Naive thymus-derived CD4-positive, alpha-beta T cell (primary cell): ENCODE measurements at regions not wholly inside any gene's neighbourhood (a gene's known extent, or its start where the extent isn't known, plus 50 kb on each side); places are given as distances from the start of the nearest gene placed in this dataset.

ENCODE experiments used
- ATAC-seq: fragments of 150-1000 bp; cut with Tn5 transposase; 2 replicates; pipeline ENCODE4 v1.10.0; 2021; ENCODE audit warnings: mild to moderate bottlenecking, moderate library complexity
- CTCF ChIA-PET: fragments of 350-600 bp; sonication (Branson Sonifier 250); formaldehyde crosslinking; loops from one replicate; lab custom pipeline; 2021; ENCODE audit warnings: antibody characterized with exemption; lab: Charles Lee
- POLR2A ChIA-PET: fragments of 350-600 bp; sonication (Branson Sonifier 250); formaldehyde crosslinking; loops from one replicate; lab custom pipeline; 2021; ENCODE audit warnings: antibody characterized with exemption, inconsistent platforms; lab: Charles Lee
- DNase-seq, 9 donors: peaks; one replicate each; pipeline versions ENCODE4 v3.0.0 to v3.0.0-alpha.2; 2020 to 2022; ENCODE audit warnings: mixed read lengths in 1 of 9
- H3K27ac ChIP-seq: one replicate; pipeline ENCODE4 v1.7.0; 2013; ENCODE audit warnings: mild to moderate bottlenecking, low read depth, low read length, moderate library complexity
- H3K27me3 ChIP-seq, 2 donors: one replicate each; pipeline ENCODE4 v1.7.0; 2013; ENCODE audit warnings: low read length in 2 of 2, mild to moderate bottlenecking in 2 of 2, moderate library complexity in 2 of 2; ENCODE audit not compliant: control insufficient read depth in 2 of 2, insufficient read depth in 2 of 2
- H3K36me3 ChIP-seq, 3 experiments: 1 replicate in 2 of 3; 2 replicates in 1 of 3; pipeline ENCODE4 v1.7.0; 2013; ENCODE audit warnings: low read length in 3 of 3, mild to moderate bottlenecking in 3 of 3, moderate library complexity in 1 of 3; ENCODE audit not compliant: insufficient read depth in 3 of 3, control insufficient read depth in 2 of 3
- H3K4me1 ChIP-seq, 2 donors: one replicate each; pipeline ENCODE4 v1.7.0; 2013; ENCODE audit warnings: low read length in 2 of 2, mild to moderate bottlenecking in 2 of 2, moderate library complexity in 1 of 2; ENCODE audit not compliant: control insufficient read depth in 2 of 2, insufficient read depth in 2 of 2
- H3K4me3 ChIP-seq: 2 replicates; pipeline ENCODE4 v1.7.0; 2013; ENCODE audit warnings: mild to moderate bottlenecking, low read length
- H3K9me3 ChIP-seq, 3 experiments: 1 replicate in 2 of 3; 2 replicates in 1 of 3; pipeline ENCODE4 v1.7.0; 2013; ENCODE audit warnings: low read length in 3 of 3; ENCODE audit not compliant: control insufficient read depth in 2 of 3
- H3K27ac Mint-ChIP-seq, 9 donors: one replicate each; pipeline ENCODE4 v1.8.0; 2020 to 2022; ENCODE audit warnings: mixed read lengths in 9 of 9, mild to moderate bottlenecking in 8 of 9, moderate library complexity in 5 of 9, inconsistent platforms in 2 of 9
- H3K27me3 Mint-ChIP-seq, 5 donors: one replicate each; pipeline ENCODE4 v1.8.0; 2021 to 2022; ENCODE audit warnings: mixed read lengths in 5 of 5, mild to moderate bottlenecking in 1 of 5
- H3K36me3 Mint-ChIP-seq, 5 donors: one replicate each; pipeline ENCODE4 v1.8.0; 2020 to 2022; ENCODE audit warnings: mixed read lengths in 5 of 5, mild to moderate bottlenecking in 3 of 5, inconsistent platforms in 1 of 5
- H3K4me1 Mint-ChIP-seq, 7 donors: one replicate each; pipeline ENCODE4 v1.8.0; 2020 to 2022; ENCODE audit warnings: mixed read lengths in 7 of 7, mild to moderate bottlenecking in 3 of 7, inconsistent platforms in 1 of 7
- H3K4me3 Mint-ChIP-seq, 10 donors: one replicate each; pipeline ENCODE4 v1.8.0; 2020 to 2022; ENCODE audit warnings: mild to moderate bottlenecking in 10 of 10, mixed read lengths in 10 of 10, moderate library complexity in 6 of 10, inconsistent platforms in 2 of 10
- H3K9me3 Mint-ChIP-seq, 11 donors: one replicate each; pipeline ENCODE4 v1.8.0; 2020 to 2022; ENCODE audit warnings: mixed read lengths in 11 of 11, mild to moderate bottlenecking in 4 of 11, inconsistent platforms in 1 of 11, moderate library complexity in 1 of 11
- intact Hi-C, 2 donors: fragments of 100-400 bp; cut with micrococcal nuclease; formaldehyde crosslinking; loops; one replicate each; pipeline ENCODE4 v1.15.1; 2023

GRCh38 chrX:39152106-39152649, 350.9 kb downstream of the MID1IP1 start:
- intact Hi-C loops = loop anchor here in 1 of 2 donors (10.0 kb wide), 1 partner anchor 487 kb away; no protein-coding TSS in a partner anchor
- no peaks in the 10 kb centered on the region for H3K4me1 ChIP-seq
- no peaks in the 10 kb centered on the region for H3K36me3 Mint-ChIP-seq
- no peak overlapping the region for H3K4me3 Mint-ChIP-seq
- CTCF ChIA-PET = interaction anchor here (0.6 to 1.8 kb wide), 5 partner anchors 12 to 399 kb away, joined by 3 to 9 read pairs (median 3); no protein-coding TSS in a partner anchor
- ATAC-seq (peak; percentile 46), DNase-seq (peak in 3 of 9 donors; percentile 14 to 33 (median 19))
- no peak overlapping the region for H3K27ac Mint-ChIP-seq
- H3K4me1 Mint-ChIP-seq = no peaks in the 10 kb centered on the region
- H3K36me3 ChIP-seq = no peaks in the 10 kb centered on the region
- peaks cover 0 to 2% (median 0%) of the 10 kb centered on the region in 5 donors for H3K27me3 Mint-ChIP-seq
- no peaks in the 10 kb centered on the region for H3K27me3 ChIP-seq
- POLR2A ChIA-PET = no interaction called here
- no peak overlapping the region for H3K27ac ChIP-seq
- H3K9me3 ChIP-seq = no peaks in the 10 kb centered on the region
- peaks cover 0 to 2% (median 0%) of the 10 kb centered on the region in 11 donors for H3K9me3 Mint-ChIP-seq
- H3K4me3 ChIP-seq = no peak overlapping the region

GRCh38 chrX:39156051-39156450, 354.8 kb downstream of the MID1IP1 start:
- H3K9me3 ChIP-seq = no peaks in the 10 kb centered on the region
- H3K4me3 ChIP-seq = no peak overlapping the region
- Mint-ChIP-seq H3K36me3 (no peaks in the 10 kb centered on the region), H3K4me3 (no peak overlapping the region), H3K27me3 (peaks cover 0 to 2% (median 0%) of the 10 kb centered on the region in 5 donors), H3K27ac (no peak overlapping the region), H3K9me3 (peaks cover 0 to 2% (median 0%) of the 10 kb centered on the region in 11 donors), H3K4me1 (peaks cover 0 to 2% (median 0%) of the 10 kb centered on the region in 7 donors)
- no peaks in the 10 kb centered on the region for H3K36me3 ChIP-seq
- no peak for DNase-seq
- H3K27ac ChIP-seq = no peak overlapping the region
- intact Hi-C loops = loop anchor here in 1 of 2 donors (10.0 kb wide), 1 partner anchor 491 kb away; no protein-coding TSS in a partner anchor
- CTCF ChIA-PET = no interaction called here
- no peak for ATAC-seq
- no peaks in the 10 kb centered on the region for H3K27me3 ChIP-seq
- POLR2A ChIA-PET = no interaction called here
- H3K4me1 ChIP-seq = no peaks in the 10 kb centered on the region

- DNase-seq (no peak), ATAC-seq (no peak)
- POLR2A ChIA-PET = no interaction called here
- no peak overlapping the region for H3K27ac Mint-ChIP-seq
- H3K4me1 Mint-ChIP-seq = peaks cover 0 to 6% (median 0%) of the 10 kb centered on the region in 7 donors
- CTCF ChIA-PET = no interaction called here
- H3K27ac ChIP-seq = no peak overlapping the region
- no peaks in the 10 kb centered on the region for H3K27me3 ChIP-seq
- no peak overlapping the region for H3K4me3 Mint-ChIP-seq
- H3K27me3 Mint-ChIP-seq = peaks cover 0 to 6% (median 0%) of the 10 kb centered on the region in 5 donors
- H3K4me3 ChIP-seq = no peak overlapping the region
- H3K9me3 ChIP-seq = no peaks in the 10 kb centered on the region
- no peaks in the 10 kb centered on the region for H3K36me3 Mint-ChIP-seq
- no peaks in the 10 kb centered on the region for H3K4me1 ChIP-seq
- H3K9me3 Mint-ChIP-seq = peaks cover 0 to 2% (median 0%) of the 10 kb centered on the region in 11 donors
- H3K36me3 ChIP-seq = no peaks in the 10 kb centered on the region
- intact Hi-C loops = loop anchor here in 1 of 2 donors (10.0 kb wide), 1 partner anchor 492 kb away; no protein-coding TSS in a partner anchor
Observed at GRCh38 chrX:39157006-39157405, 355.7 kb downstream of the MID1IP1 start.

DNA sequence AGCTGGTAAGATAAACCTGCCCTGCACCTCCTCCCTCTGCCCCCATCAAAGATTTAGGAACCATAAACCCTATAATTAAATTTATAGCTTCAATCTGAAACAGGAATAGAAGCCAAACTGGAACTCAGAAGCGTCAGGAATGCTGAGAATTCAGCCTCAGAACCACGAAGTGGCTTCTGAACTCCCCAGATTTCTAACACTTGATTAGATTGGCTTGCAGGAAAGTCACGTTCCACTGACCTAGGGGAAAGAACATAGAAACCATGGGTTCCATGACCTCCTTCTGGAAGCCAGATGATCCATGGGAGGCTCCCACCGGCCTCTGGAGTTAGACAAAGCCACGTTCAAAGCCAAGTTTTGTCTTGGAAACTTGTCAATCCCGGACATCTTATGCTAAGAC, 356.5 kb downstream of the MID1IP1 start:
- CTCF ChIA-PET = no interaction called here

GRCh38 chrX:39158801-39159657, 357.8 kb downstream of the MID1IP1 start:
- Histone ChIP-seq H3K4me3 (no peak overlapping the region), H3K4me1 (no peaks in the 10 kb centered on the region), H3K9me3 (no peaks in the 10 kb centered on the region), H3K27me3 (no peaks in the 10 kb centered on the region), H3K27ac (no peak overlapping the region), H3K36me3 (no peaks in the 10 kb centered on the region)
- Mint-ChIP-seq H3K27me3 (peaks cover 0 to 11% (median 5%) of the 10 kb centered on the region in 5 donors), H3K4me3 (peak overlapping the region in 1 of 10 donors; percentile 39), H3K36me3 (no peaks in the 10 kb centered on the region), H3K4me1 (peaks cover 0 to 18% (median 10%) of the 10 kb centered on the region in 7 donors), H3K9me3 (no peaks in the 10 kb centered on the region), H3K27ac (no peak overlapping the region)
- ChIA-PET POLR2A (interaction anchor here (0.7 kb wide), 1 partner anchor 978 kb away, joined by 3 read pairs; no protein-coding TSS in a partner anchor), CTCF (no interaction called here)
- DNase-seq (no peak), ATAC-seq (peak; percentile 64)
- intact Hi-C loops = loop anchor here in 1 of 2 donors (10.0 kb wide), 1 partner anchor 494 kb away; no protein-coding TSS in a partner anchor

More for the DNA sequence above, 356.5 kb downstream of the MID1IP1 start:
- intact Hi-C loops = loop anchor here in 1 of 2 donors (10.0 kb wide), 1 partner anchor 493 kb away; no protein-coding TSS in a partner anchor
- no peaks in the 10 kb centered on the region for H3K27me3 ChIP-seq
- no peak overlapping the region for H3K4me3 ChIP-seq
- H3K4me1 ChIP-seq = no peaks in the 10 kb centered on the region
- DNase-seq (no peak), ATAC-seq (no peak)
- Mint-ChIP-seq H3K36me3 (no peaks in the 10 kb centered on the region), H3K4me1 (peaks cover 0 to 12% (median 5%) of the 10 kb centered on the region in 7 donors), H3K27me3 (peaks cover 0 to 8% (median 1%) of the 10 kb centered on the region in 5 donors), H3K27ac (no peak overlapping the region), H3K9me3 (peaks cover 0 to 2% (median 0%) of the 10 kb centered on the region in 11 donors), H3K4me3 (no peak overlapping the region)
- H3K9me3 ChIP-seq = no peaks in the 10 kb centered on the region
- POLR2A ChIA-PET = no interaction called here
- no peaks in the 10 kb centered on the region for H3K36me3 ChIP-seq
- H3K27ac ChIP-seq = no peak overlapping the region

- H3K4me1 ChIP-seq = no peaks in the 10 kb centered on the region
- H3K27ac ChIP-seq = no peak overlapping the region
- no peaks in the 10 kb centered on the region for H3K9me3 ChIP-seq
- H3K27me3 Mint-ChIP-seq = peaks cover 0 to 11% (median 5%) of the 10 kb centered on the region in 5 donors
- H3K27ac Mint-ChIP-seq = no peak overlapping the region
- ATAC-seq = no peak
- H3K4me3 ChIP-seq = no peak overlapping the region
- POLR2A ChIA-PET = no interaction called here
- no peaks in the 10 kb centered on the region for H3K27me3 ChIP-seq
- peaks cover 0 to 18% (median 10%) of the 10 kb centered on the region in 7 donors for H3K4me1 Mint-ChIP-seq
- H3K4me3 Mint-ChIP-seq = no peak overlapping the region
- H3K36me3 ChIP-seq = no peaks in the 10 kb centered on the region
- DNase-seq = no peak
- intact Hi-C loops = loop anchor here (5.0 to 10.0 kb wide), 4 partner anchors 37 to 495 kb away; no protein-coding TSS in a partner anchor
- no peaks in the 10 kb centered on the region for H3K9me3 Mint-ChIP-seq
- CTCF ChIA-PET = interaction anchor here (0.6 kb wide), 1 partner anchor 223 kb away, joined by 6 read pairs; no protein-coding TSS in a partner anchor
- no peaks in the 10 kb centered on the region for H3K36me3 Mint-ChIP-seq
Observed at GRCh38 chrX:39159921-39160507, 358.8 kb downstream of the MID1IP1 start.
